HG03432 (cell line): ENCODE measurements at regions not wholly inside any gene's neighbourhood (a gene's known extent, or its start where the extent isn't known, plus 50 kb on each side); places are given as distances from the start of the nearest gene placed in this dataset.

Source experiments
- ATAC-seq: cut with Tn5 transposase; IDR thresholded peaks from one replicate; pipeline ENCODE4 v1.9.1; 2021; ENCODE audit warnings: mild to moderate bottlenecking, moderate library complexity; ENCODE audit not compliant: unreplicated experiment

DNA sequence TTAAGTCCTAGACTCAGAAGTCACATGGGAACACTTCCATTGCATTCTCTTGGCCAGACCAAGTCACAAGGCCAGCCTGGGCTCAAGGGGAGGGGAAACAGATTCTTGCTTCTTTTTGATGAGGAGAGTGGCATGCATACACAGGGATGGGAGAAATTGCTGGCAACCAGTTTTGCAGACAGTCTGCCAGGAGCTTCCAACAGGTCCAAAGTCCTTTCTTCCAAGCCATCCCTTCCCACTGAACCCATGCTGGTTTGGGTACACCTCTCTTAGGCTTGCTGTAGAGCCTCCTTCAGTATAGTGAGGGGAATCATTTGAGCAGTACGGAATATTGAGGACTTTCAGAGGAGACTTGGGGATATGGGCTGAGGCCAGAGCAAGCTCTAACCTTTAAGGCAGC is 267.8 kb downstream of the BCOR start:
- no peak for ATAC-seq

DNA sequence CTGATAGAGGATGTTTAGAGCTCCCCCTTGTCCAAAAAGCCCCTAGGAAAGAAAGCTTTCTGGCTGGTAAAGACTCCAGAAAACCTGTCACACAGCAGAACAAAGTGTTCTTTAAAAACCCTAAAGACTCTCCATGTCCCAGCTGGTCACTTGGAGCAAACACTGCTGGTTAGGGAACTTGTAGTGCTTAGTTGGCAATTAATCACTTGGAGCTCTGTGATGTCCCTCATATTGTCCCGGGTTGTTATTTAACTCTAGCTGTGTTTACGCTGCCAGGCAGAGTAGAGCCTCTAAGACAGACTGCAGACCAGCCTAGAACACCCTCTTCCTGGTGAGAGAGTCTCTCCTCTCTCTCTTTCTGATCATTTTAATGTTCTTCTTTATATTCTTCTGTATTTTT is 267.3 kb downstream of the BCOR start:
- ATAC-seq, result no peak

DNA sequence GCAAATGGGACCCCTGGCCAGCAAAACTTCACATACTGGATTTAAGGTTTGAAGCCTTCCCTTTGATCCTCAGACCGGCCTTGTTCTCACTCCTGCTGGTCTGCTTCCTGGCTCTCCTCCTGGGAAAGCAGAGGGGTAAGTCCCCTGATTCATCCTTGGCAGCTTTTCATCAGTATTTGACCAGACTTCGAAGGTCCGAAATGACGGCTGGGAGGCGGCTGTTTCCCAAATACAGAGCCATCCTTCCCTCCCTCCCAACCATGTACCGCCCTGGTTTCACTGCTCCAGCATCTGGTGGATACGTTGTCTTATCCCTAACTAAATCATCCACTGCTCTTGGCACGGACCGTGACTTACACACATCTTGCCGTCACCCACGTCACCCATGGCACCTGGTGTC is 265.5 kb downstream of the BCOR start:
- ATAC-seq, result no peak

DNA sequence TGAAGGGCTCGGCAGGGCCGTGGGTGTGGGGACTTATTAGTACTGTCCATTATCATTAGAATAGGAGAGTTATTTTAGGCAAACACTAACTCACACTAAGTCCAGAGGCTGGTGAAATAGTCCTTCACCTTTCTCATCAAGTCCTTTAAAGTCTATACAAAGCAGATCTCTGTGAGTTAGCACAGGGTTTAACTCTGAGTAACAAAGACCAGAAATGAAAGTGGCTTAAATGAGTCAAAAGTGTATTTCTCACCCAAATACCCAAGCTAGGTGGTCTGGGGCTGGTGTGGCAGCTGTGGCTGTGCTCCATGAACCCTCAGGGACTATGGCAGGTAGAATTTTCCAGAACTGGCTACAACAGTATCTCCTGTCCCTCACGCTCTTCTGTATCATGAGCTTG is 263.2 kb downstream of the BCOR start:
- ATAC-seq, result no peak

DNA sequence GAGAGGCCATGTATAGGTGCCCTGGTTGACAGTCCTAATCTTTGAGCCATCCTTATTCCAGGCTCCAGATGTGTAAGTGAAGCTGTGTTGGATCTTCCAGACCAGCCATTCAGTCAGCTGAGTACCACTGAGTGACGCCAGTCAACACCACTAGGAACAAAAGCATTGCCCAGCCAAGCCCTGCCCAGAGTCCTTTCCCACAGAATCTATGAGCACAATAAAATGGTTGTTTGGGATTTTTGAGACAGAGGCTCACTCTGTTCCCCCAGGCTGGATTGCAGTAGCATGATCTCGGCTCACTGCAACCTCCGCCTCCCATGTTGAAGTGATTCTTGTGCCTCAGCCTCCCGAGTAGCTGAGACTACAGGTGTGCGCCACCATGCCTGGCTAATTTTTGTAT is 262.5 kb downstream of the BCOR start:
- no peak for ATAC-seq

DNA sequence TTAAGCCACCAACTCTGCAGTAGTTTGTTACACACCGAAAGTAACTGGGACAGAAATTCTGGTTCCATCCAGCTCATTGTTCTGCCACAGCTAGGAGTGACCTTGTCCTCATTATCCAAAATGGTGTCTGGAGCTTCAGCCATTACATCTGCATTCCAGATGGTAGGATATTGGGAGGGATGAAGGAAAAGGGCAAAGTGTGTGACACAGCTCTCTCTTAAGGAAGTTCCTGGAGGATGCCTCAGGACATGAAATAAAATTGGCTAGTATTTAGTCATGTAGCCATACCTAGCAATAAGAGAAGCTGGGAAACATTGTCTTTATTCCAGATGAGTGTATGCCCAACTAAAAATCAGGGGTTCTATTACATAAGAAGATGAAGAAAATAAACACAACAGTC is 262.0 kb downstream of the BCOR start:
- ATAC-seq, result no peak

DNA sequence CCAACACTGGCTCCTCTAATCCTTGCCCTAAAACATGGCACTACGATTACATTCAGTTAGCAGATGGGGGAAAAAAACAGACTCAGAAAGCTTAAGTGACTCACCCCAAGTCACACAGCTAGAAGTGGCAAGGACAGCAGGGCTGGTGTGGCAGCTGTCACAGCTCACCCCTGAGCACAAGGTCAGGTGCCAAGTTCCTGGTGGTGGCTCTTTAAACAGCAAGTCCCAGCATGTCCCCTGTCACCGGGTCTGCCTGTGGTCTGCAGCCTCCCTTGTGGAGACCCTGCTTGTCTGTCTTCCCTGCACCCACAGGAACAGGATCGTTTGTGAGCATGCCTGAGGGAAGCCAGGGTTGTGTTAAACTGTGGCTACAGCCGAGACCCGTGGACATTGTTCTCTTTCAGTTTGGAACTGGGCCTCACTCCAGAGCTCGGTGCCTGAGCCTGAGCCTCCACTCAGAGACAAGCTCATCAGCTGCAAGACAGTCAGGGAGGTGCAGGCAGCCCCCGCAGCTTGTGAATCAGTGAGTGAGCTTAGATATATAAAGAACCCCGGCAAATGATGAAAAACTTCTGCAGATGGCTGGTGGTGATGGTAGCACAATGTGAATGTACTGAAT is 260.8 kb downstream of the BCOR start:
- peak; percentile 46 for ATAC-seq

DNA sequence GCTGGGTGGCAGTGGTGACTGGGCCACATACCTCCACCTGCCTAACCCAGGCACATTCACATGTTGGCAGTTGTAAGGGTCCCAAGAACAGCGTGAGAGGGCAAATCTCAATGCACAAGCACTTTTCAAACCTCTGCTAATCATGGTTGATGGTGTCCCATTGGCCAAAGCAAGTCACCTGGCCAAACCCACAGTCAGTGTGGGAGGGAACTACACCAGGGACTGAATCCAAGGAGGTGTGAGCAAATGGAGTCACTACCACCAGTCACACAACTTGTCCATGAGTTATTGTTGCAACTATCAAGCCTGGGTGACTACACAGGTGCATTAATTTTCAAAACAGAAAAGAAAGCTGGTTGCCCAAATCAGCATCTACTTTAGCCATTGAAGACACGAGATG is 260.1 kb downstream of the BCOR start:
- no peak for ATAC-seq

DNA sequence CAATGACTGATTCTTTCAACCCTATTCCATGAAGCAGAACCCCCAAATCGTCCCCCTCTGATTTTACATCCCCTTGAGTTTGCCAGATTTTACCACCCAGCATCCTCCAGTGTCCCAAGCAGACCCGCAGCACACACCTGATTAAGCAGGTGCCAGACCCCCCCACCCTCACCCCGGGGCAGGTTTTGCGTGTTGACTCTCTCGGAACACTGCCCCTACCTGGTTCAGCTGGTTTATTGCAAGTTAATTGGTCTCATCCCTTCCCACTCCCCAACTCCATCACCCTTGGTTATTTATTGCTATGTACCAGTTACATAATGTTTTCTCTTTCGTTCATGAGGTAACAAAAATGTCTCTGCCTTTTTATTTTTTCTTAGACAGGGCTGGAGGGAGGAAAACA is 258.4 kb downstream of the BCOR start:
- no peak for ATAC-seq

DNA sequence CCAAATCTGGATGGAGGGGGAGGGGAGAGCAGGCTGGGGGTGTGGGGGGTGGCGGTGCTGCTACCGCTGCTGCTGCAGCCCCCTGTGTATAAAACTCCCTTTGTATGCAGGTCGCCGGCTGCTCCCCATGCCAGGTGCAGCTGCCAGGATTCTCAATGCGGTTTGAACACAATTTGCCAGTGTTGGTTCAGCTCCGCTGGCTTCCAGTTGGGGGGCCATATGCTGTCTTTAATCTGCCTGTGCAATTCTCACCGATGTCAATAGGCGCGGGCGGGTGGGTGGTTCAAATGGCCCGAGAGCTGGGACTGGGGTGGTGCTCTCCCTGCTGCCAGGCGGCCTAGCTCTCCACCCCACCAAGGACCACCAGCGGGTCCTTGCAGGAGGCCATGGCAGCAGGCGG is 257.6 kb downstream of the BCOR start:
- ATAC-seq, result no peak

DNA sequence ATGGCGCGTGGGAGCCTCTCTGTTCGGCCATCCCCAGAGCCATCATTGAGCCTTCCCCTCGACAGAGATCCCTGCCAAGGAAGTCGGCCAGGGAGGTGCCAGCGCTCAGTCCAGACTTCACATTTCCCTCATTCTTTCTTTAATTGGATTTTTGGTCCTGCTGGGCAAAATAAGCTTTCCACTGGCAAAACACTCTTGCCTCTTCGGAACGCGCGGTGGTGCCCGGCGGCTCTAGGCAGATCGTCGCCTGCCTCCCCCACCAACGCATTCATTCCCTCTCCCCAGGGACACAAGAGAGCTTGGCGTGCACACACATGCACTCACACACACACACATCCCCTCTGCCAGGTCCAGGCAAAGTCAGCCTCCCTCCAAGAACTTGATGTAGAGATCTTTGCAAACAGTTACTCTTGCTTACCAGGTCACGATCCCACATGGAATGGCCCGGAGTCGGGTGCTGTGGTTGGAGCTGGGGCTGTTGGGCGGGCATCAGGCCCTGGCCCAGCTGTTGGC is 257.1 kb downstream of the BCOR start:
- ATAC-seq, result no peak

DNA sequence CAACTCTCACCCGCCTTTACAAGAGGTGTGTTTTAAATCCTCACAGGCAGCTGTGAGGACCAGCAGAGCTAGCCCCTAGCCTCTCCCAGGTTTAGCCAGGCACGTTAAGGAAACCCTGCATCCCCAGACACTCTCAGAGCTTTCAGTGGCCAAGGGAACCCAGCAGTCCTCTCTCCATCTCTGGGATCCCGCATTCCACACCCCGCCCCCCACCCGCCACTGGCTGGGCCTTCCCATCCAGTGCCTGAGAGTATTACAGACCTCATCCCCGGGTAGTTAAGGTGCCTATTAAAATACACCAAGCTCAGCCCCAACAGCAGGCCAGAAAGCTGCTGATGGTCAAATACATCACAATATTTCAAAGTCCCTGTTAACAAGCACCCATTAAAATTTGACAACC is 256.2 kb downstream of the BCOR start:
- ATAC-seq, result no peak

DNA sequence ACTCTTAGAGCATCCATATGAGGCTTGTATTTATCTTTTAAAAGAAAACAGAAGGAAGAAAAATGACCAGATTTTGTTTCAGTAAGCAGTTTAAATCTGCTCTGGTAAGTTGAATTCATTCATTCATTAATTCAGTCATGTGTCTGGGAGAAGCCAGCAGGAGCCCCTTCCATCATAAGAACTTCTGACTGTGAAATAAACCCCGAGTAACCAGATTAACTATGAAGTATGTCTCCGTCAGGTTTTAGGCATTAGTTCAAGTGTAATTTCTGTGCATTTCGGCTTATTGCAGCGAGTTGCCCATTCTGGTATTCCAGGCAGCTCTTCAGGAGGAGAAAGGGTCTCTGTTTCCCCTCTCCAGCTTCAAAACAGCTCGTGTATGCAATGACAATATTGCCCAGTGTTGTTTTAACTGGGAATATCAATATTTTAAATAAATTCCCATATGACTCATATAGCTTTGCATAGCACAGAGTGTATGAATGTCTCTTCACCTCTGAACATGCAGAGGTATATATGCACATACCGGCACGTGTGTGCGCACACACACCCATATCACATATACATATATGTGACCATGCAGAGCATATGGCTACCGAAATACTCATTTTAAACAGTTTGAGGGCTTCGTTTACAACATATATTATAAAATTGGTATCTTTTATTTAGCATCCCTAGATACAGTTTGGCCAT is 255.3 kb downstream of the BCOR start:
- ATAC-seq, result no peak

DNA sequence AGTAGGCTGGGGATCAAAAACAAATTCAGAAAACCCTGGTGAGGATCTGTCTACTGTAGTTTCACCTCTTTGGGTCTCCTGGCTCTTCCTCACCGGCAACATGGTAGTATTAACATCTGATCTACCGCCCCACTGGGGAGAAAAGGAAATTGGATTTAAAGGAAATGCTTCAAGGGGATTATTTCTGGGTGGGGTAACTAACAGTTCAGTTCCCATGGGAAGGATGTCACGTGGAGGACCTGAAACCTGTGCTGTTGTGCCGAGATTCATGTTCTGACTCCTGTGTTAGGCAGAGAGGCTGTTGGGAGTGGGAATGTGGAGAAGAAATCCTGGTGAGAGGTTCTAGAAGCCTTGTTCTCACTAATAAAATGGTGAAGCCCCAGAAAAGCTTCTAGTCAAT is 254.4 kb downstream of the BCOR start:
- no peak for ATAC-seq

DNA sequence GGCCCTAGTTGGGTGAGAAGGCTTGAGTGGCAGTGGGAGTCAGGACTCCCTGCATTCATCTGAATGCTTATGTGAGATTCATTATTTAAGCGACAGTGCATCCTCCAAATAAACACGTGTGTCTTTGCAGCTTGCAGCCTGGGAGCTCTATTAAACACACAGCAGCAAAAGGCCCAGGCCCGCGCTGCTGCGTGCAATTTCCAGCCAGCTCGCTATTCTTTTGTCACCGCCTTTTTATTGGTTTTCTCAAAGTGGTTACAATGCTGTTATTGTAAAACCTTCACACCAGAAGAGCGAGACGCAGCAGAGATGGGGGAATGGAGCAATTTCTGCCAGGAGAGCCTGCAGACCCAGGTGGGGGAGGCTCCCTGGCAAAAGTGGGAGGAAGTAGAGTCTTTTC is 252.5 kb downstream of the BCOR start:
- no peak for ATAC-seq

DNA sequence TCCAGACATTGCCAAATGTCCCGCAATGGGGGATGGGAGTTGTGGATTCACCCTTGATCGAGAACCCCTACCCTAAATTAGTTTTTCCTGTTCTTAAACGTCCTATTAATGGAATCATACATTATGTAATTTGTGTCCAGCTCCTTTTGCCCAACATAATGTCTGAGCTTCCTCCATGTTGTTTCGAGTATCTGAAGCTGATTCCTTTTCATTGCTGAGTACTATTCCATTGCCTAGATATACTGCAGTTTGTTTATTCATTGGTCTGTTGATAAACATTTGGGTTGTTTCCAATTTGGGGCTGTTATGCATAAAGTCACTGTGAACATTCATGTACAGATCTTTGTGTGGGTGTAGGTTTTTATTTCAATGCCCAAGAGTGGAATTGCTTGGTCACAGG is 251.3 kb downstream of the BCOR start:
- no peak for ATAC-seq

DNA sequence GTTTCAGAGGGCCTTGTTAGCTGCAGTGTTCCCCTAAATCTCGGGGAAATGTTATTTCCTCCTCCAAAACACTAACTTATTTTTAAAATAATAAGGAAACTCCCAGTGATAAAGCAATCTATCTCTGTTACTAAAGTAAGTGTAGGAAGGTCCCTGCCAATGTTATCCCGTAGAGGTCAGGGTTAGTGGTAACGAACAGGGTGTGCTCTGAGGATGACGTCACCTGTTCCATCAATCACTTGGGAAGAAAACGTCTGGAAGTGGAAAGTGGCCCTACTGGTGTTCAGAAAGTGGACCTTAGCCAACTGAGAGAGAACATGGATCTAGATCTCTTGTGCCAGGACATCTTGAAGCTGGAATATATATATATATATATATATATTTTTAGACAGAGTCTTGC is 249.5 kb downstream of the BCOR start:
- no peak for ATAC-seq

DNA sequence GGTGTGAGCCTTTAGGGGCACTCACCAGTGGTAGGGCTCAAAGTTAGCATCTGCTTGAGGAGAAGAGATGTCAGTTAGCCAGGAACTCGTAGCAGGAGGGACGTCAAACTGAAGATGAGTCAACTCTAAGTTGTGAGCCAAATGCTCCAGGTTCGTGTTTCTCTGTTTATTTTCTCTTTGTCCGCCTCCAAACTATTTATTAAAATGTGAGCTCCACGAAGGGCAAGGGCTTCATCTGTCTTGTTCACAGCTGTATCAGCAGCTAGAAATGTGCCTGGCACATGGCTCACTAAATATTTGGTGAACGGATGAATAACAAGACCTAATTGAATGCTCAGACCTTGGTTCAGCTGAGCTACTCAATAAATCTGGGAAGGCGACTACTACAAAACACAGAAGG is 248.9 kb downstream of the BCOR start:
- ATAC-seq, result no peak

DNA sequence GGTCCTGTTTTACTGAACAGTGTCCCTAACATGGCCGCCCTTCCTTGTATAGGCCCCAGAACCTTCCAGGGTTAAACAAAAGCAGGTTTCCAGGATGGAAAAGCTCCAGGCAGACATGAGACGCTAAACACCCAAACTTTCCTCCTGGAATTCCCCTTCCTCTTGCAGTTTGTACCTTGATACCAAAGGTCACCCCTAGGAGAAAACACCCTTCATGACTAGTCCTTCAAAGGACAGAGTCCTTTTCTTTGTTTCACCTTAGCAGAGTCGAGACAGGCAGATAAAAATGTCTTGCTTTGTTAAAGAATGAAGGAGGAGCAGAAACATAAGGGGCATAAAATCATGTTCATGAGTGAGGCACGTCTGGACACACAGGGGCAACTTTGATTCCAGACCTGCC is 247.5 kb downstream of the BCOR start:
- ATAC-seq, result no peak

DNA sequence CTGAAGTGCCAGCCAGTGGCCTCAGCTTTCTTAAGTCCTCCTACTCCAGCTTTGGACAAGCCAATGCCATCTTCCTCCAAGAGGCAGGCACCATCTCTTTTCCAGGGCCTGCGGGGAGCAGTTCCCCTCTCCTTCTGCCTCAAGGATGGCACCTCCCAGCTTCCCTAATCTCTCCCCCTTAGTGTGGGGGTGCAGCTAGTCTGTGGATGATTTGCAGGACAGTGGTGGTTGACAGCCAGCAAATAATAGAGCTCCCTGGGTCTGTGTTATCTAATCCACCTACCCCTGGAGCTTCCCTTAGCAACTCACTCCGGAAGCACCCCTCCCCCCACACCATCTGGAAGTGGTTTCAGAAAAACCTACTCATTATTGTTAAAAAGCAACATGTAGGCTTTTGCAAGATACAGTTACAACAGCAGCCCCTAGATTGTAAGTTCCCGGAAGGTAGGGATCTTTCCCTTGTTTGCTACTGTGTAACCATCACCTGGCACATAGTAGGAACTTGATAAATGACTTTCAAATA is 247.1 kb downstream of the BCOR start:
- no peak for ATAC-seq

DNA sequence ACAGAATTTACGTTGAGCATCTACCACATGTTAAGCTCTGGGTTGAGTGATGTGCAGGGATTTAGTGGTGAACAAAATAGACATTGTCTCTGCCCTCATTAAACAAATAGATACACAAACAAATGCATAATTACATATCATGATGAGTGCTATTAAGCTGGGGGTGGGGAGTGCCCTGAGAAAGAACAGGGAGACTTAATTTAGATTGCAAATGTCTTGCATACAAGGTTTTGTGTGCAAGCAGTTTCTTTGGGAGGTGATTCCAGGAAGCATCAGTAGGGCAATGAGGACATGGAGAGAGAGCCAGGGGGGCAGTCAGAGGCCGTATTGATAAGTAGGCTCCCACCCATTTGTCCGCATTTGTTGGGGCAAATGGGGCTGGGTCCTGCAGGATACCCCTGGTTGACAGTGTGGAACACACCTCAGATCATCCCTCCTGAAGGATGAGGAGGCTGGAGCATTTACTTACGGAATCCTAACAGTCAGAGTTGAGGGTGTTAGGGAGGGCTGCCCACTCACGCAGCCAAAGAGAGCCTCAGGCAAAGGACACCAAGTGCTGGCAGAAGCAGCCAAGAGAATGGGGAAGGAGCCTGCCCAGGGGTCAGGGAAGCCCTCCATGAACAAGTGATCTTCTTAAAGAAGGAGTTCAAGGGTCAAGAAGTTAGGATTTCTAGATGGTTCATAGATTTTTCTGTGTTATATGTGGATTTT is 245.9 kb downstream of the BCOR start:
- no peak for ATAC-seq

DNA sequence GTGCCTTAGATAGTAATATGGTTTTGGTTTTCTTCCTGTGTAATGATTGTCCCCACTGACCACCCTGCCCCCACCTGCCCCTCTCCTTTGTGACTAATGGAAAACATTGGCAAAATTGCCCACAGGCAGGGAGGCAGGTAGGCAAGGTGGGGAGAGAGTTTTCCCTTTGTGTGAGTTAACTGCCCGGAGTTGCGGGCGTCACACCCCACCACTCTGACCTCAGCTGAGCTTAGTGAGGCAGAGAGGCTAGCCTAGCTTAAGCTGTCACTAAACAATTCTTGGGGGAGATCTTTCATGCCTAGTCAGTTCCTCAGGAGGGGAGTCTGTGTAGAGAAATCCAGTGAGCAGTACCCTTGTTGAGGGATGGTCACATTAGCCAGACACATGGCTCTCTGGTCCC is 245.3 kb downstream of the BCOR start:
- no peak for ATAC-seq
